Natural killer cell (primary cell): ENCODE measurements at regions not wholly inside any gene's neighbourhood (a gene's known extent, or its start where the extent isn't known, plus 50 kb on each side); places are given as distances from the start of the nearest gene placed in this dataset.

Experiments
- ATAC-seq, 3 donors: fragments of 150-1000 bp in 2 of 3; fragments of 200-7000 bp in 1 of 3; cut with Tn5 transposase; 1 replicate in 1 of 3; 2 replicates in 2 of 3; pipeline ENCODE4 v1.10.0; 2021; ENCODE audit warnings: mild to moderate bottlenecking in 2 of 3, moderate library complexity in 2 of 3
- DNase-seq, 2 donors: peaks; one replicate each; pipeline versions ENCODE4 v3.0.0 to v3.0.0-alpha.2; 2013 to 2021; ENCODE audit warnings: mixed read lengths in 1 of 2
- H3K27ac ChIP-seq: one replicate; pipeline ENCODE4 v1.5.1; 2013; ENCODE audit warnings: mild to moderate bottlenecking, low read length
- H3K27me3 ChIP-seq: one replicate; pipeline ENCODE4 v1.6.1; 2013; ENCODE audit warnings: low read length; ENCODE audit not compliant: control insufficient read depth, insufficient read depth
- H3K36me3 ChIP-seq: one replicate; pipeline ENCODE4 v1.6.1; 2013; ENCODE audit warnings: low read length; ENCODE audit not compliant: control insufficient read depth, insufficient read depth
- H3K4me1 ChIP-seq: one replicate; pipeline ENCODE4 v1.6.1; 2013; ENCODE audit warnings: low read length; ENCODE audit not compliant: control insufficient read depth, insufficient read depth
- H3K4me3 ChIP-seq: one replicate; pipeline ENCODE4 v1.5.1; 2013; ENCODE audit warnings: low read length
- H3K9me3 ChIP-seq: one replicate; pipeline ENCODE4 v1.6.1; 2013; ENCODE audit warnings: low read length; ENCODE audit not compliant: control insufficient read depth, insufficient read depth
- H3K27ac Mint-ChIP-seq, 2 donors: one replicate each; pipeline ENCODE4 v1.8.0; 2022; ENCODE audit warnings: mild to moderate bottlenecking in 2 of 2, mixed read lengths in 2 of 2, moderate library complexity in 1 of 2
- H3K27me3 Mint-ChIP-seq, 2 donors: one replicate each; pipeline ENCODE4 v1.8.0; 2022; ENCODE audit warnings: low read depth in 2 of 2, mixed read lengths in 2 of 2
- H3K36me3 Mint-ChIP-seq: one replicate; pipeline ENCODE4 v1.8.0; 2022; ENCODE audit warnings: mixed read lengths
- H3K4me1 Mint-ChIP-seq, 2 donors: one replicate each; pipeline ENCODE4 v1.8.0; 2022; ENCODE audit warnings: mixed read lengths in 2 of 2
- H3K4me3 Mint-ChIP-seq: one replicate; pipeline ENCODE4 v1.8.0; 2022; ENCODE audit warnings: mild to moderate bottlenecking, moderate library complexity, mixed read lengths
- H3K9me3 Mint-ChIP-seq, 2 donors: one replicate each; pipeline ENCODE4 v1.8.0; 2022; ENCODE audit warnings: mixed read lengths in 2 of 2
- WGBS: methylation state at CpG from one replicate; pipeline ENCODE4 v1.1.7; 2013; ENCODE audit warnings: missing lambda C conversion rate; ENCODE audit not compliant: insufficient coverage; 5-methylcytosine and 5-hydroxymethylcytosine counted together
- intact Hi-C: fragments of 100-400 bp; cut with micrococcal nuclease; formaldehyde crosslinking; loops from one replicate; pipeline ENCODE4 v1.14.2; 2022
- TF ChIP-seq, protein P1 (sequence below): fragments of 200-600 bp; IDR thresholded peaks from one replicate; pipeline ENCODE4 v1.8.0; 2022; ENCODE audit warnings: antibody characterized with exemption

DNA sequence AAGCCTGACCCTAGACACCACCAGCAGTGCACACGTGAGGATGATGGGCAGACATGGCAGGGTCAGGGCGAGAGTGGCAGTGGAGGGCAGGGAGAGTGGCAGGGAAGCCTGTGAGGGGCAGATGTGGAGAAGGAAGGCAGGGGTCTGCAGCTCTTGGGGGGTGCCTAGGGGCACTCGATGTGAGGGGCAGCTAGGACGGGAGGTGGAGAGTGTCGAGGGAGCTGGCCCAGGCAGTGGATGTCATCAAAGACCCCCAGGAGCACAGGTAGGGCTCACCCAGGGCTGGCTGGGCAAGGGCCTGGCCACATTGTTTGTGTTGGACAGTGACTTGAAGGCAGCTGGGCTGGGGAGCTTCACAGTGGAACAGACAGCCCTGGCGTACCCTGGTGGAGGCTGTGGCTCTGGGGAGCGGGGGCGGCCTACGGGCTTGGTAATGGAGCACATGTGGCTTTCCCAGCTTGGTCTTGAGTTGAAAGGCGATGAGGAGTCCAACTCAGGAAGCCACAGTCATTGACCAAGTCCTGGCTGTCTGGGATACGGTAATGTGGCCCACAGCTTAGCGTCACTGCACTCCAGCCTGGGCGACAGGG is 87.1 kb downstream of the RTP5 start:
- intact Hi-C loops = no loop called here
- Mint-ChIP-seq H3K27me3 (peaks cover 0 to 5% of the 10 kb centered on the region in 2 donors), H3K4me3 (no peak overlapping the region), H3K27ac (no peak overlapping the region), H3K4me1 (peaks cover 0 to 5% of the 10 kb centered on the region in 2 donors), H3K36me3 (no peaks in the 10 kb centered on the region), H3K9me3 (no peaks in the 10 kb centered on the region)
- TF ChIP-seq, protein P1, sequence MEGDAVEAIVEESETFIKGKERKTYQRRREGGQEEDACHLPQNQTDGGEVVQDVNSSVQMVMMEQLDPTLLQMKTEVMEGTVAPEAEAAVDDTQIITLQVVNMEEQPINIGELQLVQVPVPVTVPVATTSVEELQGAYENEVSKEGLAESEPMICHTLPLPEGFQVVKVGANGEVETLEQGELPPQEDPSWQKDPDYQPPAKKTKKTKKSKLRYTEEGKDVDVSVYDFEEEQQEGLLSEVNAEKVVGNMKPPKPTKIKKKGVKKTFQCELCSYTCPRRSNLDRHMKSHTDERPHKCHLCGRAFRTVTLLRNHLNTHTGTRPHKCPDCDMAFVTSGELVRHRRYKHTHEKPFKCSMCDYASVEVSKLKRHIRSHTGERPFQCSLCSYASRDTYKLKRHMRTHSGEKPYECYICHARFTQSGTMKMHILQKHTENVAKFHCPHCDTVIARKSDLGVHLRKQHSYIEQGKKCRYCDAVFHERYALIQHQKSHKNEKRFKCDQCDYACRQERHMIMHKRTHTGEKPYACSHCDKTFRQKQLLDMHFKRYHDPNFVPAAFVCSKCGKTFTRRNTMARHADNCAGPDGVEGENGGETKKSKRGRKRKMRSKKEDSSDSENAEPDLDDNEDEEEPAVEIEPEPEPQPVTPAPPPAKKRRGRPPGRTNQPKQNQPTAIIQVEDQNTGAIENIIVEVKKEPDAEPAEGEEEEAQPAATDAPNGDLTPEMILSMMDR = no peak
- Histone ChIP-seq H3K9me3 (peaks cover 4% of the 10 kb centered on the region), H3K36me3 (no peaks in the 10 kb centered on the region), H3K27ac (no peak overlapping the region), H3K4me3 (no peak overlapping the region), H3K4me1 (no peaks in the 10 kb centered on the region), H3K27me3 (no peaks in the 10 kb centered on the region)
- peak in 1 of 3 donors; percentile 19 for ATAC-seq
- WGBS = 92% methylated on average over 13 of the region's 13 CpGs
- DNase-seq = no peak

DNA sequence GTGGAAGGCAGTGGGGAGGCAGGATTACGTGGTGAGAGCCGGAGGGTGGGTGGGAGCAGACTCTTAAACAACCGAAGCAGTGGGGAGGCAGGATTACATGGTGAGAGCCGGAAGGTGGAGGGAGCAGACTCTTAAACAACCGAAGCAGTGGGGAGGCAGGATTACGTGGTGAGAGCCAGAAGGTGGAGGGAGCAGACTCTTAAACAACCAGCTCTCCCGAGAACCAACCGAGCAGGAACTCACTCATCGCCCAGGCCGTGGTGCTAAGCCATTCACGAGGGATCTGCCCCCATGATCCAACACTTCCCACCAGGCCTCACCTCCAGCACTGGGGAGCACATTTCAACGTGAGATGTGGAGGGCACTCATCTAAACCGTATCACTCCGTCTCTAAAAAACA is 87.7 kb downstream of the RTP5 start:
- WGBS = 97% methylated on average over 14 of the region's 14 CpGs
- Mint-ChIP-seq H3K27ac (no peak overlapping the region), H3K9me3 (no peaks in the 10 kb centered on the region), H3K27me3 (peaks cover 0 to 3% of the 10 kb centered on the region in 2 donors), H3K4me1 (peaks cover 0 to 11% of the 10 kb centered on the region in 2 donors), H3K36me3 (no peaks in the 10 kb centered on the region), H3K4me3 (no peak overlapping the region)
- Histone ChIP-seq H3K27ac (no peak overlapping the region), H3K27me3 (no peaks in the 10 kb centered on the region), H3K4me1 (no peaks in the 10 kb centered on the region), H3K4me3 (no peak overlapping the region), H3K36me3 (no peaks in the 10 kb centered on the region), H3K9me3 (peaks cover 4% of the 10 kb centered on the region)
- ATAC-seq (no peak), DNase-seq (no peak)
- intact Hi-C loops = no loop called here
- TF ChIP-seq, protein P1 = no peak

DNA sequence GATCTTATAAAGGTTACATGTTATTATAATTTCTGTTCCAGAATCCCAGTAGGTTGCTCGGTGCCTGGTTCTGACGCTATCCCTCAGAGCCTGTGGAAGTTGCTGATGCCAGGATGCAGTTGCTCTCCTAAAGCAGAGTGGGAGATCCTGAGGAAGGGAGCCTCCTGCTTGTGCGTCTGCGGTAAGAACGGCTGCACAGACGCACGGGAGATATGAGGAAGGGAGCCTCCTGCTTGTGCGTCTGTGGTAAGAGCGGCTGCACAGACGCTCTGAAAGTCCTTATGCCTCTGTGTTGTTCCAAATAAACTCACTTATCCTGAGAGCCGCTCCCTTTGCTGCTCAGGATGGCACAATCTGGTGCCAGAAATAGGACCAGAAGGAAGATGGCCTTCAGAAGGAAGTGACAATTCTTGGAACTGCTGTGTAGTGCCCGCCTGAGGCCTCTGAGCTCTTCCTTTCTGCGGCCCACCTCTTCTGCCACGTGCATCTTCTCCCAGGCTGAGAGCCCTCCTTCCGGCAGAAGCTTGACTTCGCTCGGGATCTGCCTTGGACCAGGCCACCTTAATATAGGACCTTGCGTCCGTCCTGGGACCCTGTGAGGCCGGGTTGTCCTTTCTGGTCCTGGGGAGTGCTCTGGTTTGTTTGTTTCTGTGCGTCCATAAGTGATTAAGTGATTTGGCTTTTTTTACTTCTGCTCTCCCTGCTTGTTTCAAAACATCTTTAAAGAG is 89.5 kb downstream of the RTP5 start:
- TF ChIP-seq, protein P1 = no peak
- H3K27ac Mint-ChIP-seq = no peak overlapping the region
- H3K27me3 ChIP-seq = no peaks in the 10 kb centered on the region
- H3K27ac ChIP-seq = no peak overlapping the region
- WGBS = 94% methylated on average over 20 of the region's 21 CpGs
- peaks cover 0 to 3% of the 10 kb centered on the region in 2 donors for H3K27me3 Mint-ChIP-seq
- peaks cover 4% of the 10 kb centered on the region for H3K9me3 ChIP-seq
- H3K9me3 Mint-ChIP-seq = no peaks in the 10 kb centered on the region
- DNase-seq = no peak
- no peak overlapping the region for H3K4me3 Mint-ChIP-seq
- no peaks in the 10 kb centered on the region for H3K36me3 ChIP-seq
- no peaks in the 10 kb centered on the region for H3K36me3 Mint-ChIP-seq
- H3K4me1 ChIP-seq = peaks cover 2% of the 10 kb centered on the region
- H3K4me1 Mint-ChIP-seq = peaks cover 0 to 18% of the 10 kb centered on the region in 2 donors
- intact Hi-C loops = no loop called here
- H3K4me3 ChIP-seq = no peak overlapping the region
- ATAC-seq = no peak
